ENCODE measurements at regions not wholly inside any gene's neighbourhood (a gene's known extent, or its start where the extent isn't known, plus 50 kb on each side); places are given as distances from the start of the nearest gene placed in this dataset.

DNA sequence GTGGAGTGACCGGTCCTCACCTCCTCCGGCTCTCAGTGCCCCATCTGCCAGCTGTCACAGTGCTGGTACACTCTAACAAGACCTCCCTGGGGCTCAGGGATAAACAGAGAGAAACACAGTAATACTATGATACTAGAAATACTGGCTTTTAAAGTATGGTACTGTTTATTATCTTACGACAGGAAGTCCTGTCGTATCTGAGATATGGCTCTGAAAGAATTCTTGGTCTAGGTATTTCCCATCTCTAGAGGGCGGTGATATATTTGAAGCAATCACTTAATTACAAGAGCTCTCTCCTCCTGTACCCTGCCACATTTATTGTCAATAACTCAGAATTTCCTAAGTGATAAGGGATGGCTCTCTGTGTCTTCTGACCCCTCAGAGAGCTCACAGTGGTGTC lies 119.1 kb downstream of the RRM1 start:
- no peak; the same call in 2 of the 3 replicates for ATAC-seq
- no peak for TF ChIP-seq POLR2B (IDR thresholded peaks at IDR 0.05; ENCODE audit: low read depth, partially characterized antibody)
- TF ChIP-seq SNRNP70 (optimal IDR thresholded peaks at IDR 0.05; ENCODE audit: low read depth, low read length), result no peak
- TF ChIP-seq POLR2AphosphoS5 (IDR thresholded peaks at IDR 0.05; ENCODE audit: control insufficient read depth, insufficient read depth, low read depth, low read length), result no peak
- TF ChIP-seq ZNF165 (CRISPR knock-in tag; IDR thresholded peaks at IDR 0.05; ENCODE audit: borderline replicate concordance), result no peak
- no peak for TF ChIP-seq JUN (IDR thresholded peaks at IDR 0.05; ENCODE audit: borderline replicate concordance, low read depth, low read length)
- no peak for TF ChIP-seq JUN (CRISPR knock-in tag; IDR thresholded peaks at IDR 0.05; ENCODE audit: borderline replicate concordance)
- no peak for TF ChIP-seq ZNF830 (CRISPR knock-in tag; IDR thresholded peaks at IDR 0.05)
- TF ChIP-seq NEUROD1 (IDR thresholded peaks at IDR 0.05; ENCODE audit: borderline replicate concordance, low read depth, low read length, partially characterized antibody), result no peak
- no peak for TF ChIP-seq ZNF212 (CRISPR knock-in tag; IDR thresholded peaks at IDR 0.05)
- no peak for TF ChIP-seq HMGN3 (IDR thresholded peaks at IDR 0.05; ENCODE audit: borderline replicate concordance, extremely low read depth, insufficient read length, low read depth, low read length)
- TF ChIP-seq, protein P1, sequence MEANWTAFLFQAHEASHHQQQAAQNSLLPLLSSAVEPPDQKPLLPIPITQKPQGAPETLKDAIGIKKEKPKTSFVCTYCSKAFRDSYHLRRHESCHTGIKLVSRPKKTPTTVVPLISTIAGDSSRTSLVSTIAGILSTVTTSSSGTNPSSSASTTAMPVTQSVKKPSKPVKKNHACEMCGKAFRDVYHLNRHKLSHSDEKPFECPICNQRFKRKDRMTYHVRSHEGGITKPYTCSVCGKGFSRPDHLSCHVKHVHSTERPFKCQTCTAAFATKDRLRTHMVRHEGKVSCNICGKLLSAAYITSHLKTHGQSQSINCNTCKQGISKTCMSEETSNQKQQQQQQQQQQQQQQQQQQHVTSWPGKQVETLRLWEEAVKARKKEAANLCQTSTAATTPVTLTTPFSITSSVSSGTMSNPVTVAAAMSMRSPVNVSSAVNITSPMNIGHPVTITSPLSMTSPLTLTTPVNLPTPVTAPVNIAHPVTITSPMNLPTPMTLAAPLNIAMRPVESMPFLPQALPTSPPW (CRISPR knock-in tag; IDR thresholded peaks at IDR 0.05), result no peak
- no peak for TF ChIP-seq ARID1B (IDR thresholded peaks at IDR 0.05)
- no peak for TF ChIP-seq CEBPB (tag; IDR thresholded peaks at IDR 0.05)
- TF ChIP-seq SRSF9 (IDR thresholded peaks at IDR 0.05; ENCODE audit: borderline replicate concordance, low read depth, low read length), result no peak
- TF ChIP-seq STAG1 (CRISPR knock-in tag; IDR thresholded peaks at IDR 0.05; ENCODE audit: borderline replicate concordance), result no peak
- TF ChIP-seq GTF2E2 (tag; IDR thresholded peaks at IDR 0.05), result no peak
- ChIA-PET POLR2A (interaction anchor here (1.6 kb wide), 1 partner anchor 12 kb away, joined by 5 read pairs; no protein-coding TSS in a partner anchor), CTCF (ENCODE audit: low intra/inter-chr PET ratio) (interaction anchor here (0.8 kb wide), 1 partner anchor 27 kb away, joined by 3 read pairs; no protein-coding TSS in a partner anchor)
- H2AFZ ChIP-seq (ENCODE audit: low read depth, low read length), result no peak overlapping the region
- no peaks in the 10 kb centered on the region for H3K9me3 ChIP-seq (replicated peaks; ENCODE audit: control insufficient read depth, insufficient read depth, low read depth, low read length)
- H3K4me3 ChIP-seq, result no peak overlapping the region
- H3K27ac ChIP-seq (ENCODE audit: extremely low read depth, low read depth, low read length), result no peak overlapping the region
- H3K9ac ChIP-seq (ENCODE audit: insufficient read depth in 1 of 2, low read depth in 2 of 2, low read length in 2 of 2), result no peak overlapping the region
- DNase-seq (ENCODE audit: extremely low read depth in 1 of 4, low spot score in 3 of 4), result no peak
- FAIRE-seq, result no peak
- no peaks in the 10 kb centered on the region for H3K9me1 ChIP-seq (ENCODE audit: control insufficient read depth, insufficient read depth, low read length)
- no peak overlapping the region for H3K4me2 ChIP-seq (ENCODE audit: insufficient read depth, low read length)
- intact Hi-C loops (cut with micrococcal nuclease) (no loop called here), in situ Hi-C loops (cut with MboI) (loop anchor here (25.0 kb wide), 1 partner anchor 99 kb away; no protein-coding TSS in a partner anchor)
- 1% methylated on average over 5 of the region's 5 CpGs for WGBS (ENCODE audit: insufficient coverage, low coverage, missing lambda C conversion rate)
- no peaks in the 10 kb centered on the region for H3K36me3 ChIP-seq (ENCODE audit: control insufficient read depth, insufficient read depth, low read length)
- H3K27me3 ChIP-seq (ENCODE audit: control insufficient read depth in 2 of 2, insufficient read depth in 2 of 2, low read length in 2 of 2), result peaks cover 39 to 50% of the 10 kb centered on the region in 2 experiments
- H4K20me1 ChIP-seq (replicated peaks; ENCODE audit: control insufficient read depth, insufficient read depth, low read length), result no peaks in the 10 kb centered on the region; the same call in 1 of the 2 replicates
- peaks cover 0 to 3% of the 10 kb centered on the region in 2 experiments; a peak in 1 of 5 replicates for H3K4me1 ChIP-seq (replicated peaks in 1 of 2; ENCODE audit: control insufficient read depth in 2 of 2, insufficient read depth in 2 of 2, low read length in 2 of 2)
- no TSS peak for BruUV-seq (replicated peaks)
- H3K79me2 ChIP-seq (ENCODE audit: control insufficient read depth, insufficient read depth, low read length), result no peaks in the 10 kb centered on the region

Measured in K562 (cell line).